ENCODE measurements at regions not wholly inside any gene's neighbourhood (a gene's known extent, or its start where the extent isn't known, plus 50 kb on each side); places are given as distances from the start of the nearest gene placed in this dataset.

- no peak for DNase-seq
Measured at GRCh38 chr20:60249436-60249835, 291.2 kb downstream of the CDH26 start.

- no peak for DNase-seq
Measured at GRCh38 chr20:60250251-60250650, 292.0 kb downstream of the CDH26 start.

GRCh38 chr20:60252866-60253265 is 294.6 kb downstream of the CDH26 start:
- DNase-seq = no peak

- DNase-seq = no peak
Measured at GRCh38 chr20:60253471-60253870, 295.2 kb downstream of the CDH26 start.

- no peak for DNase-seq
Measured at GRCh38 chr20:60254901-60255411, 296.7 kb downstream of the CDH26 start.

DNA sequence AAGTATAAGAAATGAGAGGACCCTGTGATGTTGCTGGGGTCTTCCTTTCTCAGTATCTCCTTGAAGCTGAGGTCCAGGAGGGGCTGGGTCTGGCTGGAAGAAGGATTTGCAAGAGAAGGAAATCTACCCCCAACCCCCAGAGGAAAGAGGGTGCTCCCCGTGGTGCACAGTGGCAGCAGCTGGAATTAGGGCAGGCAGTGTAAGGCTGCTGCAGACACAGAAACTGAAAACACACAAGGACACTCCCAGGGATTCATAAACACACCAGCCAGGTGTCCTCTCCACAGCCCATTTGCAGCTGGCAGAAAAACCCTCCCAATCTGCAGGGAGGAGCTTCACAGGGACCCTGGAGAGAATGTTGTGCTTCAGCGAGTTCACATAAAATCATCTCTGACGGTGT is 297.2 kb downstream of the CDH26 start:
- no peak for DNase-seq

DNA sequence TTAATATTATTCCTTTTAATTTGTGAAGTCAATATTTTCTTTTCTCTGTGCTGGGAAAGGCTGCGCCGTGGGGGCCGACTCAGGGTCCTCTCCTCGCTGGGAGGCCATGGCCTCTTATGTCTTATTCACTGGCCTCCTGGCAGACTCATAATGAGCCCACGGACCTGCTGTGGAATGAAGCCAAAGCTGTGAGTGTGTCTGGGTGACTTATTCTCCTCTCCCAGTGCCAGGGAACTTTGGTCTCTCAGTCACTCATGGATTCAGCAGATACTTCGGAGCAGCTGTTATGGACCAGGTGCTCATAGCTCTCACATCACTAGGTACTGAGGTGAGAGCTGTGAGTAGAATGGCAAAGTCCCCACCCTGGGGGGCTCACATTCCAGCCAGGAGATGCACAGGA is 297.6 kb downstream of the CDH26 start:
- DNase-seq = no peak

- no peak for DNase-seq
Measured at GRCh38 chr20:60256811-60257210, 298.6 kb downstream of the CDH26 start.

GRCh38 chr20:60257671-60258070 is 299.4 kb downstream of the CDH26 start:
- no peak for DNase-seq

GRCh38 chr20:60258255-60258863 is 300.1 kb downstream of the CDH26 start:
- no peak for DNase-seq

- DNase-seq = no peak
Measured at GRCh38 chr20:60261333-60261732, 303.1 kb downstream of the CDH26 start.

GRCh38 chr20:60262967-60263603 is 304.9 kb downstream of the CDH26 start:
- DNase-seq = no peak

DNA sequence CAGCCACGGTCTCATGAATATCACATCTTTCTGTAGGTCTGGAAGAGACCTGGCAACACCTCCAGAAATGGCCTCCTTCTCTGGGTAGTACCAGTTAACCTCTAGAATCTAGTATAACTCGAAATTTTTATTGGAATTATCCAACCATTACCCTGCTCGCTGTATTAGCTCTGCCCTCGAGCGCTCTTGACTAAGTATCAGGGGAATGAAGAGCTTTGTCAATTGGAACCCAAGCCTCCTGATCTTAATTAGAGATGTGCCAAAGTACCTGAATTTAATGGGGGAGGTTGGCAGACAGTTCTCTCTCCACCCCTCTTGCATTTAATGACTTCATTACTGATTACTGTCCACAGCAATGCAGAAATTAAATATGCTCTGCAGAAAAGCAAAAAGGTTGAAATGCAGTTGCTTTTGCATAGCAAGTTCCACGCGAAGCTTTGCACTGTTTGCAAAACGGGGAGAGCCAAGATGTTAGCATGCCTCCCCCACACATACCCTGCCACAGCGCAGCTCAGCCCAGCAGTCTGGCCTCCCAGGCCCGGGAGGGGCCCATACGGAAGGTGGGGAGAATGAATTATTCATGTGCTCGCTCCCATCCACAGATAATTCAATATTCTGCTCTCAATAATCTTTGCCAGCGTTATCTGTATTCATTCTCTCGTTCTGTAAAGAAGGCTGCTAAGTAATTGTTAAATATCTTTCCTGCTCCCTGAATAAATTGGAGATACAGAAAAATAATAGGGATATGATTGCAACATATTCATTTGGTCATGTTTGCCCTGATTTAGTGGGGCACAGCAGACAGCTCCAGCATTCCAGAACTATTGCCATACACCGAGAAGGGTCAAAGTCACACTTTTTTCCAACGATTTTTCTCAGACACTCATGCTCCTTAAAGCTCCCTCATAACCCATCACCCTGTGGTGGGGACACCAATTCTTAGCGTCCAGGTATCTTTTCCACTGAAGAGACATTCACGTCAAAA is 305.8 kb downstream of the CDH26 start:
- DNase-seq = no peak

DNA sequence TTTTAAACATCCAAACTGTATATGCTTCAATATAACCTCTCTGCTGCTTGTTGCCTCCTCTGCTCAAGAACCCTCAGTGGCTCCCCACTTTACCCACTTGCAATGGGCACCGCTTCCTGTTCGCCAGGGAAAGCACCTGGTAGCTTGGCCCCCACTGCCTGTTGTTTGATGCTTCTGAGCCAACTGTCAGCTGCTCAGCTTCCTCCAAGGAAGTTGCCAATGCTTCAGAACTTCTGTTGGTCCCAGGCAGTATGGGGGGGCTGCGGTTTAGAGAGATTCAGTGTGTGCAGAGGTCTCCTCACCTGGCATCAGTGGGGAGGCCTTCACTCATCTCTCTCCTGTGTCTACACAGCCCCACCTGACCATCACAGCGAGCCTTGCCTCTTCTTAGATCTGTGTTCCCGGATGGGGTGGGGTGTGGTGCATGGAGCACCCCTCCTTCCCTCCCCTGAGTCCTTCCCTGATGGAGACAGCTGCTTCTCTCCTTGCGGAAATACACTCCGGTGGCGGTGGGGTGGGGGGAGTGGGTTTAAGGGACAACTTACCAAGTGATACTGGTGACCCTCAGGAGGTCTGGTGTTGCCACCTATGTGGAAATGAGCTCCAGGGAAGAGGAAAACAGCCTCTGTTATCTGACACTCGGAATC is 308.1 kb downstream of the CDH26 start:
- no peak for DNase-seq

DNA sequence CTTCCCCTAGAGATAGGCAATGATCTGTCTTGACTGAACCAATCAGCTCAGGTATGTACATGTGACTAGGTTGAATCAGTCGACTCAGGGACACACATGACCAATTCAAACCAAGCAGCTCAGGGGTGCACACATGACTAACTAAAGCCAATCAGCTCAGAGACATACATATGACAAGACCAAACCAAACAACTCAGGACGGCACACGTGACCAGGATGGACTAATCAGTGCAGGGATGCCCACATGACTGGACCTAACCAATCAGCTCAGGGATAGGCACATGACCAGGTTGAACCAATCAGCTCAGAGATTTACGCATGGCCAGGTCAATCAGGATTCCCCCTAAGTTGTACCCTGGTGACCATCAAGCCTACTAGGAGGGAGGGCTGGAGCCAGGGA is 310.3 kb downstream of the CDH26 start:
- DNase-seq = no peak

DNA sequence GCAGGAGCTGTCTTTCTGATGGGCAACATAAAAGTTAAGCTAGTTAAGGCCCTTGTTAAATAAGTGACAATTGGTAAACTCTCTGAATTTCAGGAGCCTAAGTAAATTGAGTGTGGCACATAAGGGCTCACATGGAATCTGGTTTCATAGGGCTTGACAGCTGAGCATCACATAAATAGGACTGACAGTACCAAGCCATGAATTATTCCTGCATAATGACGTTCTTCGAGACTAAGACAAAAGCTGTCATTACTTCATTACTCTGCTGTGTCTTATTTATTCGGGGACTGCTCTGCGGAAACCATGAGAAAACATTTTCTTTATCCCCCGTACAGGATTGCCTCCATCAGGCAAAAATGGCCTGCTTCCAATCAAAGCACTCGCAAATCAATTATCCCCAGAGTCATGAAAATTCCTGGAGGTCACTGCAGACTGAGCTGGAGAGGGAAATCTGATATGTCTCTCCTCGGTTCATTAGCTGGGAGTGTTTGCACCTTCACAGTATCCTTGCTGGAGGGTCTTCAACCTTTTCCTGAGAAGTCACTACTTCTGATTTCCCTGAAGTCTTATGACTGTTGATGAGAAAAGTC is 311.4 kb downstream of the CDH26 start:
- no peak for DNase-seq

DNA sequence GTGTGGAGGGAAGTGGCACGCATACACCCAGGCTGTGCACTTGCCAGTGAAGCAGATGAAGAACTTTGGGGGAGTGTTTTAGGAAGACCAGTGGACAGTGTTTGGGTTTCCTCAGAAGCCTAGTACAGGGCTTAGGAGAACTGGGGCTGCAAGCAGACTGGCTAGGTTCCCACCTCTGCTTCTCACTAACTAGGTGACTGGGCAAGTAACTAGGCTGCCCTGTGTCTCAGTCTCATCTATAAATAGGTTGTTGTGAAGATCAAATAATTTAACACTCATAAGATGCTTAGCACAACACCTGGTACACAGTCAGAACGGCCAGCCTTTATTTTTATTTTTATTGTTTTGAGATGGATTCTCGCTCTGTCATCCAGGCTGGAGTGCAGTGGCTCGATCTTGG is 312.1 kb downstream of the CDH26 start:
- no peak for DNase-seq

DNA sequence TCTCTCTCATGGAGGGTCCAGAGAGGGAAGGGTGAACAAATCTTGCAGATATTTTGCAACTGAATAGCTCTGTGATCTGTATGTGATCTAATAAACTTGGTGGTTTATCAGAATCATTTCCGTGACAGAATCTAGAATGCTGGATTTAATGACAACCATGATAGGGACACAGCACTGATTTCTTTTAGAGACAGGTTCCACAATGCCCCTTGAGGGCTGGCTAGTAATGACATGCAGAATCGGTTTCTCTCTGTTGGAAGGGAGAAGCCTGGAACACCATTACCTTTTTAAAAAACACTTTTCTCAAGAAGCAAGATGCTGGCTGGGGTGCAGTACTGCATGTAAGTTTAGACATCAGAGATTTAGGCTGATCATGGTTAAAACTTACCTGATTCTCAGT is 313.4 kb downstream of the CDH26 start:
- DNase-seq = no peak

DNA sequence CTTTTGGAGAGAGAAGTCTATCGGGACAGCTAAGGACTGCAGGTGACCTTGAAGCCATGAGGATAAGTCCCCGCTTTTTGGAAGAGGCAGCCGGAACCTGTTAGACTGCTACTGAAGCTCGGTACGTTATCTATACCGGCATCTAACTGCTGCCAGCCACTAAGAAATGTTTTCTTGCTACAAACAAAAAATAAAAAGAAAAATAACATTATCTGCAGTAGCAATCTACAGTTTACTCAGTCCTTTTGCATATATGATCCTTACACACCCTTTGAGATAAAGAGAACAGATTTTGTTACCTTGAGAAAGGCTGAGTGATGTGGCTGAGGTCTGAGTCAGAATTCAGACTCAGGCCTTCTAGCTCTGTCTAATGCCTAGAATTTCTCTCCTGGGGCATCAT is 314.6 kb downstream of the CDH26 start:
- DNase-seq = no peak

GRCh38 chr20:60274717-60275116 is 316.5 kb downstream of the CDH26 start:
- DNase-seq = no peak

- DNase-seq = no peak
Measured at GRCh38 chr20:60281295-60281694, 323.1 kb downstream of the CDH26 start.

DNA sequence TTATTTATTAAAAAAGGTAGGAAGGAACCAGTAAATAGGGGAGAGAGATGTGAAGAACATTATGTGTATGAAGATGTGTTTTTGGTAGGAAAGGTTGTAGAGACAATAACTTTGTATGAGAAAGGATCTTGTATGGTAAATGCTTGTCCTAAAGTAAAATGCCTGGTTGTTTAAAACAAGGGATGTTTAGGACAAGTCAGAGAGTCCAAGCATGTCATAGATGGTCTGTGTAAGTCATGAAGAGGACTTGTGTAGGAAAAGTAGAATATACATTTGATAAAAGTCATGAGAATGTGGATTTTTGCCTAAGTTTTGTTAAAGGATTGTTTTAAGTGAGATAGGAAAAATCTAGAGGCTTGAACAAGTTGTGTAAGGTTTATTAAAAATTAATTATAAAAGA is 325.1 kb downstream of the CDH26 start:
- DNase-seq = no peak

- no peak for DNase-seq
Measured at GRCh38 chr20:60286764-60287163, 328.5 kb downstream of the CDH26 start.
